ENCODE measurements at regions not wholly inside any gene's neighbourhood (a gene's known extent, or its start where the extent isn't known, plus 50 kb on each side); places are given as distances from the start of the nearest gene placed in this dataset.

DNA sequence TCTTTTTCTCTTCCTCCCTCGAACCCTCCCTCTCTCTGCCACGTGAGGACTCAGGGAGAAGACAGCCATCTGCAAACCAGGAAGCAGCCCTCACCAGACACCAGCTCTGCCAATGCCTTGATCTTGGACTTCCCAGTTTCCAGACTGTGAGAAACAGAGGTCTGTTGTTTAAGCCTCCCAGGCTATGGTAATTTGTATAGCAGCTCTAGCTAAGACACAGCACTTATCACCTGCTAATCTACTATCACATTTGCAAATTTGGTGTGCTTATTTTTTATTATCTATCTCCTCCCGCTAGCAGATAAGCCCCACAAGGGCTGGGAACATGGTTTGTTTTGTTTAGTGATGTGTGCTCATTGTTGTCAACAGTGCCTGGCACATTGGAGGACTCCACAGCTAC, 124.8 kb upstream of the OPCML start:
- TF ChIP-seq, protein P1, sequence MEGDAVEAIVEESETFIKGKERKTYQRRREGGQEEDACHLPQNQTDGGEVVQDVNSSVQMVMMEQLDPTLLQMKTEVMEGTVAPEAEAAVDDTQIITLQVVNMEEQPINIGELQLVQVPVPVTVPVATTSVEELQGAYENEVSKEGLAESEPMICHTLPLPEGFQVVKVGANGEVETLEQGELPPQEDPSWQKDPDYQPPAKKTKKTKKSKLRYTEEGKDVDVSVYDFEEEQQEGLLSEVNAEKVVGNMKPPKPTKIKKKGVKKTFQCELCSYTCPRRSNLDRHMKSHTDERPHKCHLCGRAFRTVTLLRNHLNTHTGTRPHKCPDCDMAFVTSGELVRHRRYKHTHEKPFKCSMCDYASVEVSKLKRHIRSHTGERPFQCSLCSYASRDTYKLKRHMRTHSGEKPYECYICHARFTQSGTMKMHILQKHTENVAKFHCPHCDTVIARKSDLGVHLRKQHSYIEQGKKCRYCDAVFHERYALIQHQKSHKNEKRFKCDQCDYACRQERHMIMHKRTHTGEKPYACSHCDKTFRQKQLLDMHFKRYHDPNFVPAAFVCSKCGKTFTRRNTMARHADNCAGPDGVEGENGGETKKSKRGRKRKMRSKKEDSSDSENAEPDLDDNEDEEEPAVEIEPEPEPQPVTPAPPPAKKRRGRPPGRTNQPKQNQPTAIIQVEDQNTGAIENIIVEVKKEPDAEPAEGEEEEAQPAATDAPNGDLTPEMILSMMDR (IDR thresholded peaks at IDR 0.05), result no peak
- TF ChIP-seq, protein P2, sequence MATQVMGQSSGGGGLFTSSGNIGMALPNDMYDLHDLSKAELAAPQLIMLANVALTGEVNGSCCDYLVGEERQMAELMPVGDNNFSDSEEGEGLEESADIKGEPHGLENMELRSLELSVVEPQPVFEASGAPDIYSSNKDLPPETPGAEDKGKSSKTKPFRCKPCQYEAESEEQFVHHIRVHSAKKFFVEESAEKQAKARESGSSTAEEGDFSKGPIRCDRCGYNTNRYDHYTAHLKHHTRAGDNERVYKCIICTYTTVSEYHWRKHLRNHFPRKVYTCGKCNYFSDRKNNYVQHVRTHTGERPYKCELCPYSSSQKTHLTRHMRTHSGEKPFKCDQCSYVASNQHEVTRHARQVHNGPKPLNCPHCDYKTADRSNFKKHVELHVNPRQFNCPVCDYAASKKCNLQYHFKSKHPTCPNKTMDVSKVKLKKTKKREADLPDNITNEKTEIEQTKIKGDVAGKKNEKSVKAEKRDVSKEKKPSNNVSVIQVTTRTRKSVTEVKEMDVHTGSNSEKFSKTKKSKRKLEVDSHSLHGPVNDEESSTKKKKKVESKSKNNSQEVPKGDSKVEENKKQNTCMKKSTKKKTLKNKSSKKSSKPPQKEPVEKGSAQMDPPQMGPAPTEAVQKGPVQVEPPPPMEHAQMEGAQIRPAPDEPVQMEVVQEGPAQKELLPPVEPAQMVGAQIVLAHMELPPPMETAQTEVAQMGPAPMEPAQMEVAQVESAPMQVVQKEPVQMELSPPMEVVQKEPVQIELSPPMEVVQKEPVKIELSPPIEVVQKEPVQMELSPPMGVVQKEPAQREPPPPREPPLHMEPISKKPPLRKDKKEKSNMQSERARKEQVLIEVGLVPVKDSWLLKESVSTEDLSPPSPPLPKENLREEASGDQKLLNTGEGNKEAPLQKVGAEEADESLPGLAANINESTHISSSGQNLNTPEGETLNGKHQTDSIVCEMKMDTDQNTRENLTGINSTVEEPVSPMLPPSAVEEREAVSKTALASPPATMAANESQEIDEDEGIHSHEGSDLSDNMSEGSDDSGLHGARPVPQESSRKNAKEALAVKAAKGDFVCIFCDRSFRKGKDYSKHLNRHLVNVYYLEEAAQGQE (IDR thresholded peaks at IDR 0.05; ENCODE audit: insufficient read depth in 1 of 2, low read depth in 2 of 2, low read length in 1 of 2), result no peak
- TF ChIP-seq SIN3A (IDR thresholded peaks at IDR 0.05; ENCODE audit: borderline replicate concordance, insufficient read depth, low read depth, low read length) (no peak), POLR2AphosphoS5 (IDR thresholded peaks at IDR 0.05; ENCODE audit: low read depth, low read length) (no peak)

All from Panc1 (cell line).